ENCODE measurements at regions not wholly inside any gene's neighbourhood (a gene's known extent, or its start where the extent isn't known, plus 50 kb on each side); places are given as distances from the start of the nearest gene placed in this dataset.
"Not testable (repeated sequence)": the region's sequence is repeated elsewhere in the genome, so short reads cannot be mapped to it uniquely, and the experiment has no call there.

DNA sequence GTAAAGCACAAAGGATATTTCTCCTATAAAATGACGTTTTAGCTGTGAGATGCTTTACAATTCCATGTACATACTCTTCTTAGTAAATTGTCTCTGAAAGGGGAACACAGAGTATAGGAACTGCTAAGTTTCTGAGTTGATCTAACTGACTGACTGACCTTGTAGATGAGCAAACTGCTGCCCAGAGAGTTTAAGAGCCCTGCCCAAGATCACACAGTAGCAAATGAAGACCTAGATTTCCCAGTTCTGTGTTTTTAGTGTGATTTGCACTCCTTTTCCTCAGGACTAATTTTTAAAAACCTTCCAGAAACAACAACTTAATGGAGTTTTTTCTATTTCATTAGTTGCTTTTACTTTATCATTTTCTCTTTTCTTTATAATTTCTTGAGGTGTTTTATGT, 247.7 kb downstream of the PDCD6IP start:
- Mint-ChIP-seq H3K4me1 (ENCODE audit: low read depth) (no peaks in the 10 kb centered on the region), H3K9me3 (ENCODE audit: low read depth) (no peaks in the 10 kb centered on the region), H3K4me3 (ENCODE audit: low read depth) (no peak overlapping the region), H3K36me3 (ENCODE audit: insufficient read depth) (no peaks in the 10 kb centered on the region), H3K27ac (no peak overlapping the region), H3K27me3 (peaks cover 14% of the 10 kb centered on the region)
- no peak for DNase-seq (ENCODE audit: low spot score, unreplicated experiment)
- TF ChIP-seq, protein P1, sequence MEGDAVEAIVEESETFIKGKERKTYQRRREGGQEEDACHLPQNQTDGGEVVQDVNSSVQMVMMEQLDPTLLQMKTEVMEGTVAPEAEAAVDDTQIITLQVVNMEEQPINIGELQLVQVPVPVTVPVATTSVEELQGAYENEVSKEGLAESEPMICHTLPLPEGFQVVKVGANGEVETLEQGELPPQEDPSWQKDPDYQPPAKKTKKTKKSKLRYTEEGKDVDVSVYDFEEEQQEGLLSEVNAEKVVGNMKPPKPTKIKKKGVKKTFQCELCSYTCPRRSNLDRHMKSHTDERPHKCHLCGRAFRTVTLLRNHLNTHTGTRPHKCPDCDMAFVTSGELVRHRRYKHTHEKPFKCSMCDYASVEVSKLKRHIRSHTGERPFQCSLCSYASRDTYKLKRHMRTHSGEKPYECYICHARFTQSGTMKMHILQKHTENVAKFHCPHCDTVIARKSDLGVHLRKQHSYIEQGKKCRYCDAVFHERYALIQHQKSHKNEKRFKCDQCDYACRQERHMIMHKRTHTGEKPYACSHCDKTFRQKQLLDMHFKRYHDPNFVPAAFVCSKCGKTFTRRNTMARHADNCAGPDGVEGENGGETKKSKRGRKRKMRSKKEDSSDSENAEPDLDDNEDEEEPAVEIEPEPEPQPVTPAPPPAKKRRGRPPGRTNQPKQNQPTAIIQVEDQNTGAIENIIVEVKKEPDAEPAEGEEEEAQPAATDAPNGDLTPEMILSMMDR (IDR thresholded peaks at IDR 0.05; ENCODE audit: unreplicated experiment) = no peak

DNA sequence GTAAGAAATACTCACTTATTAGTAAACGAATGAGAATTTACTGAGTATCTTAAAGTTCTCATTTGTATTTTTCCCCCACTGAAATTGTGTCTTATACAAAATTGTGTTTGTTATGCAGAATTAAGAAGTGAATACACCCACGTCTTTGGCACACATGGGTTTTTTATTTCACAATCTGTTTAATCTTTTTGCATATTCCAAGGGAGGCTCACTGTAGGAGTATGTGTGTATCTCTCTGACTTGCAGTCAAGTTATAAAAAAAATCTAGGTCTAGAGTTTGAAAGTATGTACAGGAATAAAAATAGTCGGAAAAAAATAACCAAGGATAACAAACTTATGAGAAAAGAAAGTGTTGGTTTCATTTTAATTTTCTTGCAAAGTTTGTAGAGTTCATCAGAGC, 255.2 kb downstream of the PDCD6IP start:
- peaks cover 1% of the 10 kb centered on the region for H3K4me1 Mint-ChIP-seq (ENCODE audit: low read depth)
- no peak overlapping the region for H3K27ac Mint-ChIP-seq
- no peaks in the 10 kb centered on the region for H3K27me3 Mint-ChIP-seq
- TF ChIP-seq, protein P1 (IDR thresholded peaks at IDR 0.05; ENCODE audit: unreplicated experiment) = no peak
- no peak for DNase-seq (ENCODE audit: low spot score, unreplicated experiment)
- no peaks in the 10 kb centered on the region for H3K36me3 Mint-ChIP-seq (ENCODE audit: insufficient read depth)
- no peak overlapping the region for H3K4me3 Mint-ChIP-seq (ENCODE audit: low read depth)
- no peaks in the 10 kb centered on the region for H3K9me3 Mint-ChIP-seq (ENCODE audit: low read depth)

DNA sequence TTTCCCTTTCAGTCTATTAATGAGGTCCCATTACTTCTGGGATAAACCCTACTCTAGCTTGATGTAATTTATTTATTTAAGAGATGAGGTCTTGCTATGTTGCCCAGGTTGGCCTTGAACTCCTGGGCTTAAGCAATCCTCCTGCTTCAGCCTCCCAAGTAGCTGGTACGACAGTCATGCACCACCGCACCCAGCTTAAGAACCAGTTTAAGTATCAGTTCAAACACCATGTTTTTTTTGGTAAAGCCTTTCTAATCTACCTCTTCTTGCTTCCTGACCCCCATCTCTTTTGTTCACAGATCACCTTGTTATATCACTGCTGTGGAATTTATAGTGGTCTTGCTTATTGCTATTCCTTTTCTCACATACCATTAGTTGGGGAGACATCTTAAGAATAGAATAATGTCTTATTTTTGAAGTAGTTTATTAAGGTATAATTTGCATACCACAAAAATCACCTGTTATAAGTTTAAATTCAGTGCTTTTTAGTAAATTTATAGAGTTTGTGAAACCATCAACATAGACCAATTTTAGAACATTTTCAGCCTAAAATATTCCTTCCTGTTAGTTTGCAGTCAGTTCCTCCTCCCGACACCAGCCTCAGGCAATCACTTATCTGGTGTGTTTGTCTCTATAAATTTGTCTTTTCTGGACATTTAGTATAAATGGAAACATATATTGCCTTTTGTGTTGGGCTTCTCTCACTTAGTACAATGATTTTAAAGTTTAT, 257.9 kb downstream of the PDCD6IP start:
- no peak for DNase-seq (ENCODE audit: low spot score, unreplicated experiment)
- peaks cover 1% of the 10 kb centered on the region for H3K4me1 Mint-ChIP-seq (ENCODE audit: low read depth)
- H3K27me3 Mint-ChIP-seq = no peaks in the 10 kb centered on the region
- H3K36me3 Mint-ChIP-seq (ENCODE audit: insufficient read depth) = no peaks in the 10 kb centered on the region
- TF ChIP-seq, protein P1 (IDR thresholded peaks at IDR 0.05; ENCODE audit: unreplicated experiment) = no peak
- H3K9me3 Mint-ChIP-seq (ENCODE audit: low read depth) = peaks cover 5% of the 10 kb centered on the region
- no peak overlapping the region for H3K27ac Mint-ChIP-seq
- H3K4me3 Mint-ChIP-seq (ENCODE audit: low read depth) = no peak overlapping the region

DNA sequence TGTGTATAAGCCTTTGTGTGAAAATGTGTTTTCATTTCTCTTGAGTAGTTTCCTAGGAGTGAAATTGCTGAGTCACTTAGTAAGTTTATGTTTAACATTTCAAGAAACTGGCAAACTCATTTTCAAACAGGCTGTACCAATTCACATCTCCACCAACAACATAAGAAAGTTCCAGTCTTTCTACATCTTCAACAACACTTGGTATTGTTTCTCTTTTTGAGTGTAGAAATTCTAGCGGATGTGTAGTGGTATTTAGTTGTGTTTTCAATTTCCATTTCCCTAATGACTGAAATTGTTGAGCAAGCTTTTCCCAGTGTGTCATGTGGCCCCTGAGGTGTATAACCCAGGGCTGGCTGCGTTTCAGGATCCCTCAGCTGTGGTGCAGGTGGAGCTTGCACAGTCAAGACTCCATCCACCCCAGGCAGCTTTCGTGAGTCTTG, 258.5 kb downstream of the PDCD6IP start:
- TF ChIP-seq, protein P1 (IDR thresholded peaks at IDR 0.05; ENCODE audit: unreplicated experiment) = no peak
- Mint-ChIP-seq H3K27me3 (no peaks in the 10 kb centered on the region), H3K4me3 (ENCODE audit: low read depth) (no peak overlapping the region), H3K36me3 (ENCODE audit: insufficient read depth) (no peaks in the 10 kb centered on the region), H3K9me3 (ENCODE audit: low read depth) (peaks cover 9% of the 10 kb centered on the region), H3K27ac (no peak overlapping the region), H3K4me1 (ENCODE audit: low read depth) (peaks cover 1% of the 10 kb centered on the region)
- DNase-seq (ENCODE audit: low spot score, unreplicated experiment) = no peak

DNA sequence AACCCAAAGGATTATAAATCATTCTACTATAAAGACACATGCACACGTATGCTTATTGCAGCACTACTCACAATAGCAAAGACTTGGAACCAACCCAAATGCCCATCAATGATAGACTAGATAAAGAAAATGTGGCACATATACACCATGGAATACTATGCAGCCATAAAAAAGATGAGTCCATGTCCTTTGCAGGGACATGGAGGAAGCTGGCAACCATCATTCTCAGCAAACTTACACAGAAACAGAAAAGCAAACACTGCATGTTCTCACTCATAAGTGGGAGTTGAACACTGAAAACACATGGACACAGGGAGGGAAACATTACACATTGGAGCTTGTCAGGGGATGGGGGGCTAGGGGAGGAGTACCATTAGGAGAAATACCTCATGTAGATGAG, 262.6 kb downstream of the PDCD6IP start:
- H3K27ac Mint-ChIP-seq; DNase-seq (ENCODE audit: low spot score, unreplicated experiment); H3K4me1 Mint-ChIP-seq (ENCODE audit: low read depth); H3K36me3 Mint-ChIP-seq (ENCODE audit: insufficient read depth); H3K27me3 Mint-ChIP-seq; H3K4me3 Mint-ChIP-seq (ENCODE audit: low read depth): not testable (repeated sequence)
- peaks cover 11% of the 10 kb centered on the region for H3K9me3 Mint-ChIP-seq (ENCODE audit: low read depth)

DNA sequence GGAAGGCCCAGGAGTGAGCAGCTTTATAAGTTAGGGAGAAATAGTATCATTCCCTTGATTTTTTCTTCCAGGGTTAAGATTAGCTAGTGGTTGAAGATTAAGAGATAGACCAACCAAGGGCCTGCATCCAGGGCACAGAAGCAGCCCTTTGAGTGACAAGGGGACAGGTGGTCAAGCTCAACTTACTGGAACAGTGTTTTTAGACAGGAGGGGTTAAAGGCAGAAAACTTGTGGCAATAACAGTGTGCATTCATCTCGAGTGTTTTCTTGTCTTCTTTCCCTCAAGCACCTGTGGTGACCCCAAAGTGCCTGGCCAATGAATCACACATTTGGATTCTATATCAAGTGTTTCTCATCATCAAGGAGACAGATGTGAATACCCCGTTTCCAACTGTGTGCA, 267.5 kb downstream of the PDCD6IP start:
- peaks cover under 1% of the 10 kb centered on the region for H3K27me3 Mint-ChIP-seq
- peaks cover 6% of the 10 kb centered on the region for H3K9me3 Mint-ChIP-seq (ENCODE audit: low read depth)
- no peak overlapping the region for H3K4me3 Mint-ChIP-seq (ENCODE audit: low read depth)
- H3K36me3 Mint-ChIP-seq (ENCODE audit: insufficient read depth) = no peaks in the 10 kb centered on the region
- H3K4me1 Mint-ChIP-seq (ENCODE audit: low read depth) = no peaks in the 10 kb centered on the region
- no peak for DNase-seq (ENCODE audit: low spot score, unreplicated experiment)
- TF ChIP-seq, protein P1 (IDR thresholded peaks at IDR 0.05; ENCODE audit: unreplicated experiment) = no peak
- no peak overlapping the region for H3K27ac Mint-ChIP-seq
